ENCODE measurements at regions not wholly inside any gene's neighbourhood (a gene's known extent, or its start where the extent isn't known, plus 50 kb on each side); places are given as distances from the start of the nearest gene placed in this dataset.

GRCh38 chr3:153469162-153469561, 307.1 kb downstream of the RAP2B start:
- Histone ChIP-seq H2AK5ac (ENCODE audit: low read length) (no peak overlapping the region), H3K4me1 (ENCODE audit: control insufficient read depth in 1 of 2, insufficient read depth in 2 of 2, low read length in 2 of 2) (no peaks in the 10 kb centered on the region), H2BK120ac (ENCODE audit: insufficient read depth, low read length, poor library complexity) (no peak overlapping the region), H3K4me2 (ENCODE audit: low read length) (no peak overlapping the region), H2AFZ (ENCODE audit: insufficient read depth, low read length, poor library complexity) (no peak overlapping the region), H3K23ac (ENCODE audit: low read length) (no peak overlapping the region), H3K79me2 (ENCODE audit: control insufficient read depth, insufficient read depth, low read length, poor library complexity) (no peaks in the 10 kb centered on the region), H3K14ac (ENCODE audit: low read length) (no peak overlapping the region), H2BK5ac (ENCODE audit: low read depth, low read length, poor library complexity) (no peak overlapping the region), H2BK12ac (ENCODE audit: low read length) (no peak overlapping the region), H3K9ac (ENCODE audit: low read length) (no peak overlapping the region), H3K79me1 (ENCODE audit: low read length) (no peaks in the 10 kb centered on the region), H3K36me3 (ENCODE audit: control insufficient read depth in 1 of 2, insufficient read depth in 2 of 2, low read length in 2 of 2) (no peaks in the 10 kb centered on the region), H3K27ac (ENCODE audit: low read depth, low read length) (no peak overlapping the region), H4K8ac (ENCODE audit: low read depth, low read length) (no peak overlapping the region), H4K91ac (ENCODE audit: low read depth, low read length) (no peak overlapping the region), H3K4ac (ENCODE audit: low read depth, low read length) (no peak overlapping the region), H3K27me3 (ENCODE audit: insufficient read depth, low read length) (no peaks in the 10 kb centered on the region), H4K12ac (ENCODE audit: low read depth, low read length) (no peak overlapping the region), H3K18ac (ENCODE audit: low read length) (no peak overlapping the region), H3K9me3 (ENCODE audit: insufficient read depth, low read depth, low read length) (no peaks in the 10 kb centered on the region), H3K4me3 (ENCODE audit: low read depth, low read length) (no peak overlapping the region)
- no CpG with 5 or more reads among the region's 1 CpG for WGBS (ENCODE audit: extremely low coverage, insufficient coverage, insufficient read length)
- no peak for DNase-seq

- no peak overlapping the region for H4K91ac ChIP-seq (ENCODE audit: low read depth, low read length)
- WGBS (ENCODE audit: extremely low coverage, insufficient coverage, insufficient read length), result no CpG with 5 or more reads among the region's 3 CpGs
- no peak for DNase-seq
- H3K9me3 ChIP-seq (ENCODE audit: insufficient read depth, low read depth, low read length), result no peaks in the 10 kb centered on the region
- H2AK5ac ChIP-seq (ENCODE audit: low read length), result no peak overlapping the region
- H3K4me1 ChIP-seq (ENCODE audit: control insufficient read depth in 1 of 2, insufficient read depth in 2 of 2, low read length in 2 of 2), result no peaks in the 10 kb centered on the region
- no peak overlapping the region for H3K27ac ChIP-seq (ENCODE audit: low read depth, low read length)
- H4K8ac ChIP-seq (ENCODE audit: low read depth, low read length), result no peak overlapping the region
- no peak overlapping the region for H4K12ac ChIP-seq (ENCODE audit: low read depth, low read length)
- no peaks in the 10 kb centered on the region for H3K79me1 ChIP-seq (ENCODE audit: low read length)
- no peak overlapping the region for H2BK120ac ChIP-seq (ENCODE audit: insufficient read depth, low read length, poor library complexity)
- no peaks in the 10 kb centered on the region for H3K27me3 ChIP-seq (ENCODE audit: insufficient read depth, low read length)
- no peak overlapping the region for H3K4ac ChIP-seq (ENCODE audit: low read depth, low read length)
- no peaks in the 10 kb centered on the region for H3K79me2 ChIP-seq (ENCODE audit: control insufficient read depth, insufficient read depth, low read length, poor library complexity)
- H3K4me3 ChIP-seq (ENCODE audit: low read depth, low read length), result no peak overlapping the region
- H2AFZ ChIP-seq (ENCODE audit: insufficient read depth, low read length, poor library complexity), result no peak overlapping the region
- H3K4me2 ChIP-seq (ENCODE audit: low read length), result no peak overlapping the region
- no peak overlapping the region for H2BK12ac ChIP-seq (ENCODE audit: low read length)
- no peak overlapping the region for H3K18ac ChIP-seq (ENCODE audit: low read length)
- no peak overlapping the region for H3K14ac ChIP-seq (ENCODE audit: low read length)
- H3K36me3 ChIP-seq (ENCODE audit: control insufficient read depth in 1 of 2, insufficient read depth in 2 of 2, low read length in 2 of 2), result no peaks in the 10 kb centered on the region
- no peak overlapping the region for H2BK5ac ChIP-seq (ENCODE audit: low read depth, low read length, poor library complexity)
- H3K23ac ChIP-seq (ENCODE audit: low read length), result no peak overlapping the region
- H3K9ac ChIP-seq (ENCODE audit: low read length), result no peak overlapping the region
These were observed 322.8 kb downstream of the RAP2B start for GRCh38 chr3:153484842-153485241.

- no peak overlapping the region for H2BK12ac ChIP-seq (ENCODE audit: low read length)
- H3K79me1 ChIP-seq (ENCODE audit: low read length), result no peaks in the 10 kb centered on the region
- no peaks in the 10 kb centered on the region for H3K4me1 ChIP-seq (ENCODE audit: control insufficient read depth in 1 of 2, insufficient read depth in 2 of 2, low read length in 2 of 2)
- H3K9me3 ChIP-seq (ENCODE audit: insufficient read depth, low read depth, low read length), result no peaks in the 10 kb centered on the region
- H3K36me3 ChIP-seq (ENCODE audit: control insufficient read depth in 1 of 2, insufficient read depth in 2 of 2, low read length in 2 of 2), result no peaks in the 10 kb centered on the region
- no peak overlapping the region for H3K14ac ChIP-seq (ENCODE audit: low read length)
- DNase-seq, result no peak
- no peak overlapping the region for H2BK120ac ChIP-seq (ENCODE audit: insufficient read depth, low read length, poor library complexity)
- H3K4ac ChIP-seq (ENCODE audit: low read depth, low read length), result no peak overlapping the region
- no peak overlapping the region for H2BK5ac ChIP-seq (ENCODE audit: low read depth, low read length, poor library complexity)
- no peaks in the 10 kb centered on the region for H3K79me2 ChIP-seq (ENCODE audit: control insufficient read depth, insufficient read depth, low read length, poor library complexity)
- H3K18ac ChIP-seq (ENCODE audit: low read length), result no peak overlapping the region
- H4K91ac ChIP-seq (ENCODE audit: low read depth, low read length), result no peak overlapping the region
- H3K27ac ChIP-seq (ENCODE audit: low read depth, low read length), result no peak overlapping the region
- no peak overlapping the region for H3K23ac ChIP-seq (ENCODE audit: low read length)
- no peaks in the 10 kb centered on the region for H3K27me3 ChIP-seq (ENCODE audit: insufficient read depth, low read length)
- H3K9ac ChIP-seq (ENCODE audit: low read length), result no peak overlapping the region
- H4K8ac ChIP-seq (ENCODE audit: low read depth, low read length), result no peak overlapping the region
- H3K4me2 ChIP-seq (ENCODE audit: low read length), result no peak overlapping the region
- H3K4me3 ChIP-seq (ENCODE audit: low read depth, low read length), result no peak overlapping the region
- H2AK5ac ChIP-seq (ENCODE audit: low read length), result no peak overlapping the region
- no peak overlapping the region for H4K12ac ChIP-seq (ENCODE audit: low read depth, low read length)
- H2AFZ ChIP-seq (ENCODE audit: insufficient read depth, low read length, poor library complexity), result no peak overlapping the region
These were observed 333.4 kb downstream of the RAP2B start for GRCh38 chr3:153495422-153495821.

- H3K14ac ChIP-seq (ENCODE audit: low read length), result no peak overlapping the region
- no peak overlapping the region for H2AK5ac ChIP-seq (ENCODE audit: low read length)
- H2BK12ac ChIP-seq (ENCODE audit: low read length), result no peak overlapping the region
- H3K79me2 ChIP-seq (ENCODE audit: control insufficient read depth, insufficient read depth, low read length, poor library complexity), result no peaks in the 10 kb centered on the region
- H3K27me3 ChIP-seq (ENCODE audit: insufficient read depth, low read length), result no peaks in the 10 kb centered on the region
- H3K4me3 ChIP-seq (ENCODE audit: low read depth, low read length), result no peak overlapping the region
- no peaks in the 10 kb centered on the region for H3K79me1 ChIP-seq (ENCODE audit: low read length)
- no peak overlapping the region for H3K27ac ChIP-seq (ENCODE audit: low read depth, low read length)
- no peak for DNase-seq
- WGBS (ENCODE audit: extremely low coverage, insufficient coverage, insufficient read length), result no CpG with 5 or more reads among the region's 1 CpG
- no peak overlapping the region for H3K23ac ChIP-seq (ENCODE audit: low read length)
- no peak overlapping the region for H2BK5ac ChIP-seq (ENCODE audit: low read depth, low read length, poor library complexity)
- H3K4ac ChIP-seq (ENCODE audit: low read depth, low read length), result no peak overlapping the region
- no peaks in the 10 kb centered on the region for H3K9me3 ChIP-seq (ENCODE audit: insufficient read depth, low read depth, low read length)
- H2AFZ ChIP-seq (ENCODE audit: insufficient read depth, low read length, poor library complexity), result no peak overlapping the region
- H3K36me3 ChIP-seq (ENCODE audit: control insufficient read depth in 1 of 2, insufficient read depth in 2 of 2, low read length in 2 of 2), result no peaks in the 10 kb centered on the region
- H3K4me2 ChIP-seq (ENCODE audit: low read length), result no peak overlapping the region
- no peak overlapping the region for H4K8ac ChIP-seq (ENCODE audit: low read depth, low read length)
- H4K91ac ChIP-seq (ENCODE audit: low read depth, low read length), result no peak overlapping the region
- no peaks in the 10 kb centered on the region for H3K4me1 ChIP-seq (ENCODE audit: control insufficient read depth in 1 of 2, insufficient read depth in 2 of 2, low read length in 2 of 2)
- H3K9ac ChIP-seq (ENCODE audit: low read length), result no peak overlapping the region
- H2BK120ac ChIP-seq (ENCODE audit: insufficient read depth, low read length, poor library complexity), result no peak overlapping the region
- H3K18ac ChIP-seq (ENCODE audit: low read length), result no peak overlapping the region
- H4K12ac ChIP-seq (ENCODE audit: low read depth, low read length), result no peak overlapping the region
These were observed 340.7 kb downstream of the RAP2B start for GRCh38 chr3:153502682-153503081.

- H2BK120ac ChIP-seq (ENCODE audit: insufficient read depth, low read length, poor library complexity), result no peak overlapping the region
- H4K12ac ChIP-seq (ENCODE audit: low read depth, low read length), result no peak overlapping the region
- no peak overlapping the region for H3K4ac ChIP-seq (ENCODE audit: low read depth, low read length)
- no peaks in the 10 kb centered on the region for H3K4me1 ChIP-seq (ENCODE audit: control insufficient read depth in 1 of 2, insufficient read depth in 2 of 2, low read length in 2 of 2)
- no CpG with 5 or more reads among the region's 7 CpGs for WGBS (ENCODE audit: extremely low coverage, insufficient coverage, insufficient read length)
- no peak overlapping the region for H4K91ac ChIP-seq (ENCODE audit: low read depth, low read length)
- no peak overlapping the region for H2BK12ac ChIP-seq (ENCODE audit: low read length)
- H3K27me3 ChIP-seq (ENCODE audit: insufficient read depth, low read length), result no peaks in the 10 kb centered on the region
- H3K23ac ChIP-seq (ENCODE audit: low read length), result no peak overlapping the region
- no peak overlapping the region for H3K4me3 ChIP-seq (ENCODE audit: low read depth, low read length)
- DNase-seq, result no peak
- no peak overlapping the region for H2AK5ac ChIP-seq (ENCODE audit: low read length)
- H3K9ac ChIP-seq (ENCODE audit: low read length), result no peak overlapping the region
- no peak overlapping the region for H3K18ac ChIP-seq (ENCODE audit: low read length)
- H3K79me1 ChIP-seq (ENCODE audit: low read length), result no peaks in the 10 kb centered on the region
- no peak overlapping the region for H4K8ac ChIP-seq (ENCODE audit: low read depth, low read length)
- no peak overlapping the region for H2BK5ac ChIP-seq (ENCODE audit: low read depth, low read length, poor library complexity)
- H3K9me3 ChIP-seq (ENCODE audit: insufficient read depth, low read depth, low read length), result no peaks in the 10 kb centered on the region
- no peak overlapping the region for H3K27ac ChIP-seq (ENCODE audit: low read depth, low read length)
- no peak overlapping the region for H3K14ac ChIP-seq (ENCODE audit: low read length)
- H2AFZ ChIP-seq (ENCODE audit: insufficient read depth, low read length, poor library complexity), result no peak overlapping the region
- no peak overlapping the region for H3K4me2 ChIP-seq (ENCODE audit: low read length)
- H3K36me3 ChIP-seq (ENCODE audit: control insufficient read depth in 1 of 2, insufficient read depth in 2 of 2, low read length in 2 of 2), result no peaks in the 10 kb centered on the region
- no peaks in the 10 kb centered on the region for H3K79me2 ChIP-seq (ENCODE audit: control insufficient read depth, insufficient read depth, low read length, poor library complexity)
These were observed 341.8 kb downstream of the RAP2B start for GRCh38 chr3:153503873-153504272.

Data from trophoblast cell (in vitro differentiated cells and primary cell).